ENCODE measurements at regions not wholly inside any gene's neighbourhood (a gene's known extent, or its start where the extent isn't known, plus 50 kb on each side); places are given as distances from the start of the nearest gene placed in this dataset.

- no peak overlapping the region; a peak in 1 of 7 replicates for H3K27ac Mint-ChIP-seq
- no peaks in the 10 kb centered on the region for H3K36me3 Mint-ChIP-seq (ENCODE audit: insufficient read depth in 1 of 3, low read depth in 3 of 3)
- no peak overlapping the region for H2AFZ ChIP-seq (ENCODE audit: low read length)
- H3K23ac ChIP-seq (ENCODE audit: insufficient read length, low read depth, low read length) = no peak overlapping the region
- no peaks in the 10 kb centered on the region for H3K79me1 ChIP-seq (ENCODE audit: insufficient read depth, low read depth, low read length, poor library complexity, severe bottlenecking)
- H3K23me2 ChIP-seq (ENCODE audit: insufficient read length, low read depth, low read length, poor library complexity, severe bottlenecking) = no peaks in the 10 kb centered on the region
- no peak overlapping the region for H3K27ac ChIP-seq (ENCODE audit: insufficient read length, low read depth, low read length)
- no peak overlapping the region for H3K14ac ChIP-seq (ENCODE audit: insufficient read depth, low read length)
- no peak overlapping the region for H3K4me2 ChIP-seq (ENCODE audit: insufficient read depth, insufficient read length, low read length)
- H3T11ph ChIP-seq (ENCODE audit: low read length) = no peak overlapping the region
- no peaks in the 10 kb centered on the region for H3K79me2 ChIP-seq (ENCODE audit: insufficient read depth, low read length)
- H2BK12ac ChIP-seq (ENCODE audit: insufficient read length, low read depth, low read length) = no peak overlapping the region
- no peak overlapping the region for H3K4me3 Mint-ChIP-seq
- H3K4ac ChIP-seq (ENCODE audit: low read depth, low read length) = no peak overlapping the region
- H3K18ac ChIP-seq (ENCODE audit: insufficient read length, low read depth, low read length) = no peak overlapping the region
- DNase-seq = no peak
- H3K56ac ChIP-seq (ENCODE audit: insufficient read length, low read depth, low read length) = no peak overlapping the region
- no peak overlapping the region for H4K91ac ChIP-seq (ENCODE audit: insufficient read length, low read depth, low read length)
- H2BK20ac ChIP-seq (ENCODE audit: low read depth, low read length, poor library complexity, severe bottlenecking) = no peak overlapping the region
- no peaks in the 10 kb centered on the region for H3K9me3 Mint-ChIP-seq
- no peaks in the 10 kb centered on the region for H3K27me3 ChIP-seq (ENCODE audit: insufficient read depth, low read length)
- H2AK5ac ChIP-seq (ENCODE audit: insufficient read length, low read length) = no peak overlapping the region
- H3K4me1 Mint-ChIP-seq = no peaks in the 10 kb centered on the region
- no peak overlapping the region for H4K8ac ChIP-seq (replicated peaks; ENCODE audit: insufficient read length, low read depth, low read length)
- no peak overlapping the region for H4K5ac ChIP-seq (ENCODE audit: insufficient read length, low read depth, low read length)
- no peaks in the 10 kb centered on the region for H3K9me3 ChIP-seq (ENCODE audit: control insufficient read depth, low read depth, low read length)
- no peaks in the 10 kb centered on the region for H3K4me1 ChIP-seq (ENCODE audit: insufficient read depth, low read length)
- no peak for TF ChIP-seq CTCF (conservative IDR thresholded peaks at IDR 0.05)
- WGBS (ENCODE audit: extremely low coverage, insufficient read length, low lambda C conversion rate) = no CpG with 5 or more reads among the region's 3 CpGs
- H4K20me1 ChIP-seq (ENCODE audit: control insufficient read depth, insufficient read depth, insufficient read length) = no peaks in the 10 kb centered on the region
- no peak overlapping the region for H3K9ac ChIP-seq (ENCODE audit: extremely low read depth, insufficient read length, low read length)
- H3K27me3 Mint-ChIP-seq (ENCODE audit: low read depth) = no peaks in the 10 kb centered on the region
- H2BK120ac ChIP-seq (ENCODE audit: low read depth, low read length, poor library complexity, severe bottlenecking) = no peak overlapping the region
- H2BK15ac ChIP-seq (ENCODE audit: low read depth, low read length) = no peak overlapping the region
- H2BK5ac ChIP-seq (ENCODE audit: insufficient read length, low read length) = no peak overlapping the region
Measured at GRCh38 chr12:40525054-40525453, 167.2 kb upstream of the CNTN1 start.

Measured in H9 (cell line).